Fibroblast of lung (primary cell): ENCODE measurements at regions not wholly inside any gene's neighbourhood (a gene's known extent, or its start where the extent isn't known, plus 50 kb on each side); places are given as distances from the start of the nearest gene placed in this dataset.

ENCODE experiments used
- CTCF ChIP-seq, 2 donors: IDR thresholded peaks in 1 of 2; conservative IDR thresholded peaks in 1 of 2; 1 replicate in 1 of 2; 2 replicates in 1 of 2; pipeline ENCODE4 v1.5.1; 2011 to 2012; ENCODE audit warnings: low read length in 2 of 2, control low read depth in 1 of 2, inconsistent platforms in 1 of 2, low read depth in 1 of 2, mild to moderate bottlenecking in 1 of 2
- EZH2 ChIP-seq: IDR thresholded peaks from 2 replicates; pipeline ENCODE4 v1.5.1; 2012; ENCODE audit warnings: low read length, control low read depth, mild to moderate bottlenecking; ENCODE audit errors: missing control alignments

- no peak for TF ChIP-seq CTCF (conservative IDR thresholded peaks at IDR 0.05 in 1 of 2, IDR thresholded peaks at IDR 0.05 in 1 of 2; ENCODE audit: low read depth in 1 of 2, low read length in 2 of 2)
- no peak for TF ChIP-seq EZH2
These were observed 130.7 kb downstream of the FAM53A start for GRCh38 chr4:1553365-1553764.
